Embryonic facial prominence (tissue), 1 donor: ENCODE measurements at regions not wholly inside any gene's neighbourhood (a gene's known extent, or its start where the extent isn't known, plus 50 kb on each side); places are given as distances from the start of the nearest gene placed in this dataset.

Source experiments
- DNase-seq: peaks from one replicate; pipeline ENCODE4 v3.0.0-alpha.2; 2016; ENCODE audit errors: extremely low spot score

DNA sequence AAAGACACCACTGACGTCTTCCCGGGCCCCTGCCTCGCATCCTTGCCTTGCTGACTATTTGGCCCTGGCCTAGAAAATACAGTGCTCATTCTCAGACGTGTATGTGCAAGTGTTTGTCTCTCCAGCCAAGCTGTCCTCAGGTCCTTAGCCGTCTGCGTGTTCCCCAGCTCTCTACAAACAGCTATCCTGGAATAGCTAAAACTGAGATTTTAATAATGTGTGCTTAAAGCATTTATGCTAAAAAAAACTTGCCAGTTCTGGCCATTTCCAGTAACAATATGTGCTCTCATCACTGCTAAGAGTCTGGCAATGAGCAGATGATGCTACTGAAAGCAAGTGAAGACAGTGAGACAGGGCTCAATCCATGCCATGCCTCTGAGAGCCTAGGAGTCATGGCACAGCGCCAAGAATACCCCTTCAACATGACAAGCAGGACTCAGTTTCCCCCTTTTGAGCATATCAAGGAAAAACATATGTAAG is 55.7 kb downstream of the IRF2BP2 start:
- no peak for DNase-seq

- DNase-seq, result no peak
These were observed 56.5 kb downstream of the IRF2BP2 start for GRCh38 chr1:234553240-234554188.

DNA sequence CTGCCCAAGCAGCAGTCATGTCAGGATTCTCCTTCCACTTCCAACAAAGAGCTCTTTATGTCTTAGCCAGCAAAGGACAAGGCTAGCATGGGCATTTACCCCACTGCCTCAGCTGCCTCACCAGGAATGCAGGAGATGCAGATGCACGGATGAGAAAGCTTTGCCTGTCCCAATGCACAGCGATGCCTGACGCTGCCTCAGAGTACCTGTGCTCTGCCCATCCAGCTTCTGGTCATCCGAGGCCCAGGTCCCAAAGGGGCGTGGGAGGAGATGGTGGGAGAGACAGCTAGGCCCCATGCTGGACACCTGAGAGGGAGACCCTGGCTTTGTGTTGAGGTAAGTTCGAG is 59.0 kb downstream of the IRF2BP2 start:
- no peak for DNase-seq

- DNase-seq, result no peak
These were observed 59.5 kb downstream of the IRF2BP2 start for GRCh38 chr1:234550341-234551031.

DNA sequence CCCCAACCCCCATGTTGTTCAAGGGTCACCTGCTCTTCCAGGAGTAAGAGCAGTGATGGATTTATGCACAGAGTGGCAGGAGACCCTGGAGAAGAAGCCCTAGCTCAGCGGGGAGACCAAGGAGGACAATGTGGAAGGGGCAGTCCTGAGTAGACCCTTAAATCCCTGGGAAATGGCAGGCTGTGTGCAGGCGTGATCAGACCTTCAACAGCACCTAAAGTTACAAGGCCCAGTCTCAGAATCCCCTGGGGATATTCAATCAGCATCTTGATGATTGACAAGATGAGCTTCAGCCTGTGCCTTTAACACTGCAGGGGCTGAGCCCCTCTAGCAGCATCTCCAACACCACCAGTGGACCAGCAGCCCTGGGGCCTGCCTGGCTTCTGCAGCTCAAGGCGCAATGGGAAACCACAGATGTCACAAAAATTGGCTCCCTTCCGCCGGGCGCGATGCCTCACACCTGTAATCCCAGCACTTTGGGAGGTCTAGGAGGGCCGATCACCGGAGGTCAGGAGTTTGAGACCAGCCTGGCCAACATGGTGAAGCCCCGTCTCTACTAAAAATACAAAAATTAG is 60.4 kb downstream of the IRF2BP2 start:
- DNase-seq, result no peak

- no peak for DNase-seq
These were observed 62.8 kb downstream of the IRF2BP2 start for GRCh38 chr1:234546890-234547788.

- no peak for DNase-seq
These were observed 63.6 kb downstream of the IRF2BP2 start for GRCh38 chr1:234546387-234546704.

GRCh38 chr1:234545517-234546386 is 64.2 kb downstream of the IRF2BP2 start:
- no peak for DNase-seq

- peak; percentile 85 for DNase-seq
These were observed 65.2 kb upstream of the TARBP1 start for GRCh38 chr1:234544087-234544579.

DNA sequence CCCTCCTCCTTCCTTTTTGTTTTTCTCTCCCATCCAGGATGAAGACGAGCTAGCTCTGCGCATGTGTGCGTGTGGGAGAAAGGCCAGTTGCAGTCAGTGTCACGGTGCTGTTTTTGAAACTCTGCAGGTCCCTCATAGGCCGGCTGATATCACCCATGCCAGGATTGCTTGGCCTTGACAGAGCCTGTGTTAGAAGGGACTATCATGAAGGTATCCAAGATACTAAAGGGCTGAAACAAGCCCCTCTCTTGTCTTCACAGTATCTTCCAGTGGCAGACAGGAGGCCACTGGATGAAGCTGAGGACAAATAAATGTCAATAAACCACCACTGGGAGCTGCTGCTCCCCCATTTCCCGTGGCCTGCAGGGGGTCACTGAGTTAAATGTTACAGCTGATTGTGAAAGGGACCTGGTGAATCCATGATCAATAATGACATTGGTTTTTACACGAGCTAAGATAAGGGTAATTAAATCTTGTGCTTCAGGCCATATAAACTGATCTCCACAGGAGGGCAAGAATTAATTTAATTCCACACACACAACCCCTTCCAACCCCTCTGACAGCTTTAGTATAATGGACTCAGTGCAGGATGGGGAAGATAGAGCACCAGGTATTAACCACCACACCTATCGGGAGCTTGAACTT is 64.6 kb upstream of the TARBP1 start:
- DNase-seq, result no peak

DNA sequence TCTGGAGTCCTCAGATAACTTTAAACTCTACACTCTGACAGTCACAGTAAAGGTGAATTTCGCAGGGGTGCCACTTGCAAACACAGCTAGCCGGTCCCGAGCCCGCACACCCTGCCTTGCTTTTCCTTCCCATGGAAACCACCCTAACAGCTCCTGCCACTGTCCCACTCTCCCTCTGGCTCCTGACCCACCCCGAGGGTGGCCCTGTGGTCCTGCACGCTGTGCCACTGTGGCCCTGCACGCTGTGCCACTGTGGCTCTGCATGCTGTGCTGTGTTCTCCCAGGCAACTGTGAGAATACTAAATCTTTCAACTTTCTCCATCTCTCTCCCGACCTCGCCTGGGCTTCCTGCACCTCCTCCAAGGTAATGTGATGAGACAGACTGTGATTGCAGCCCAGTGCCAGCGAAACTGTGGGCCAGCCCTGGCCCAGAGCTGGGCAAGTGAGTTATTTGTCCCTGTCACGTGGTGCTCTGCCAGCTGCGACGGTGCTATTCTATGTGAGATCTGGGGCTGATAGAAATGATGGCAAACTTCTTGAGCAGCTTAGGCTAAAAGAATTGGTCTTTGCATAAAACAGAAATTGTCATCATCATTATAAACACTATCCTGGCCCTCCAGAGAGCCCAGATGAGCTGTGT is 63.4 kb upstream of the TARBP1 start:
- no peak for DNase-seq

GRCh38 chr1:234541286-234541975 is 62.5 kb upstream of the TARBP1 start:
- DNase-seq, result no peak

- no peak for DNase-seq
These were observed 61.4 kb upstream of the TARBP1 start for GRCh38 chr1:234540404-234540762.

DNA sequence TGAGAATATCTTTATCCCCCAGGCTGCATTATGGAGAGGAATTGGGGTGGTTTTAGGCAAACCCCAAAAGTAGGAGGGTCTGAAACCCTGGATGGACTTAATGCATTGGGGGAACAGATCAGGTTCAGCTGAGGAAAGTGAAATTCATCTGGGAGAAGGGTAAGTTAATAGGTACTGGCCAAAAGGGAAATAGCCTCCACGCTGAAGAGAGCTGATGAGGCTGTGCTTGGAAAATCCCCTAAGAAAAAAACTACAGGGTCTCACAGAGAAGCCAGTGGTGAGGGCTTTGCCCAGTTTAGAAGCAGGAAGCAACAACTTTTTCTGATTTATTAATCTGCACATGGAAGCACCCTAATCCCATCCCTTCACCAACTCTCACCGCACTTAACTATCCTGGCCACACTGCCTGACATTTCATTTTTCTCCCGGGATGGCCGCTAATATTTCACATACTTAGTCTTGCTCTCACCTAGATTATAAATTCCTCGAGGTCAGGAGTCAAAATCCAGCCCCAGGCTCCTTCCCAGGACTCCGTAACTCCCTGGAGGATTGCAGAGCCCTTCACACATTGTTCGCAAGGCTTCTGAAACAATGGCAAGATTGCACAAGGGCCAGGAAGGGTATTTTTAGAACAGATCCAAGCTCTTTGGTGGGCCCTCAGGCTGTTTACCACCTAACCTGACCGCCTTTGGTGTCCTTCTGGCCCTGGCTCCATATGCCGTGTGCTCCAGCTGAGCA is 60.9 kb upstream of the TARBP1 start:
- DNase-seq, result no peak

DNA sequence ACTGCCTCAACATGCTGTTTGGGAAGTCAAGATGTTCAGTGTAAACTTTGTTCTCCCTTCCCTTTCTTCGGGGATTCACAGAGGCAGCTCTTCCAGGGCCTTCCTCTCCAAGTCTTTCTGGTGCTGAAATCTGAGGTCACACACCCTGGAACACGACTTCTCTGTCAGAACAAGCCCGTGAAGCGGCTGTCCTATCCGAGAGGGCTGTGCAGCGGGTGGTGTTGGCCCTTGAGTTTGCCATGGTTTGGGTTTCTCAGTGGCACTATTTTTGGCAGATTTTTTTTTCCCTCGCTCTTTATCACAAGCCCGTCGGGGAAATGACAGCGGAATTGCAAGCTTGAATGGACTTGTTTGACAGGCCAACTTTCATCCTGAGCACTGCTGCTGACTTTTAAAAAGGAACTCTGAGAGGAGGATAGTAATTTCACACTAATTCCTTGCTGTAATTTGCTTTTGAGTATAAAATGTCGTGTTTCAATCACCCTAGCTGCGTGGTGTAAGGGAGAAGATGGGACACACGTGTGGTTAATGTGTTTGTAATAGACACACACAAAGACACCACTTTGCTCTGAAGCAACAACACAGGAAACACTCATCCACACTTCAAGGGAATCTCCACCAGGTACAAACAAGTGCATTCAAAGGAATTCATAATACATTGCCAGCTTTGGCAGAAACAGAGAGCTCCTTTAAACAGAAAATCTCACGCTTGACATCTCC is 60.1 kb upstream of the TARBP1 start:
- DNase-seq, result no peak

DNA sequence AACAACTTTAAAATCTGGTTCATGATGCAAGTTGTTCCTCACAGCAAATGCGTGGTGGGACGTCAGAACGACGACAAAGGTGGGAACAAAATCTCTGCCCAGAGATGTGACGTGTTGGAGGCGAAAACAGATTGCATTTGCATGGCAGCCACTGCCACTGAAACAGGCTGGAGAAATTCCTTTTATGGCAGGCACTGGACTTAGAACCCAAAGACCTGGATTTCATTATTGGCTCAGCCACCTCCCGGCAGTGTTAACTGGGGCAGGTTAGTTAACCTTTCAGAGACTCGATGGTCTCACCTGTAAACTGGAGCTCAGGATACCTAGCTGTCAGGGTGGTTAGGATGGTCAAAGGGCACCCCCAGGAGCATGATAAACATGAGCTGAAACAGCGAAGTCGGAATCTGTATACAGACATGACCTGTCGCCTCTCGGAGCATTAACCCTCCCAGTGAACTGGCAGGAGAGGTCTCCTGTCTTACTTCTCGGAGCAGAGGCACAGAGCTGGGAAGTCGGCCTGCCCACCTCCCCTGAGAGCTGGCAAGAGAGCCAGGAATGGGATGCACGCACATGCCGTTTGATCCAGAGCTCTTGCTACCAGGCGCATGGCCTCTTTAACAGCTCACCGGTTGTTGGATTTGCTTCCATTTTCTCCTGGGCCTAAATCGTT is 59.2 kb upstream of the TARBP1 start:
- no peak for DNase-seq

DNA sequence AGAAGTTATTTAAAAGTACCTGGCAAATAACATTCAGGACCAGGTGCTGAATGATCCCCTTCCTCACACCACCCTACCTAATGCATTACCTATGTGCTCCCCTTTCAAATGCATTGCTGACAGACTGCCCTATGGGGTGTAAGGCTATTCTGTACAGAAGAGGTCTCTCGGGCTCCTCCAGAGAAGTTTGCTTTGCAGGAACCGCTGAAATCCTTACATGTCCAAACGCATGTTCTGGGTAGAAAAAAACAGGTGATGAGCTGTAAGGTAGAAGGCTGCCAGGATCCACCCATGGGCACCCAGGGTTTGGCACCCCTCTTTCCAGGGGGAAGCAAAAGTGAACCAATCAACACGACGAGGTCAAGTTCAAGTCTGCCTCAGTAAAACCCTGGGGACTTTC is 58.3 kb upstream of the TARBP1 start:
- DNase-seq, result no peak
